ENCODE measurements at regions not wholly inside any gene's neighbourhood (a gene's known extent, or its start where the extent isn't known, plus 50 kb on each side); places are given as distances from the start of the nearest gene placed in this dataset.

DNA sequence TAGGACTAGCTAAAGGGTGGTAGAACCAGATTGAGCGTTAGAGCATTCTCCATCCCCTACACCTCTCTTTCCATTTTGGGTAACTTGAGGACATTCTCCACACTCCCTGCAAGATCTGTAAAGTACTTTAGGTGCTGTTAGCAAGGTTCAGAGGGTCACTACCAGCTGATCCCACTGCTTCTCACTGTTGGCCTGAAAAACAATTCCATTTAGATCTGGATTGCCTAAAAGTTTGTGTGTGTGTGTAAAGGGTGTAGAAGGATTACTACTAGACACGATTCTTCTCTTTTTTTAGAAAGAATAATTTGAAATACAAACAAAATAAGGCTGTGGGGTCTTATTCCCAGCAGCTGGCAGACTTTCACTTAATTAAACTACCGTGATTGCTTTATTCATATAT lies 95.1 kb upstream of the TMEM178A start:
- TF ChIP-seq, protein P1, sequence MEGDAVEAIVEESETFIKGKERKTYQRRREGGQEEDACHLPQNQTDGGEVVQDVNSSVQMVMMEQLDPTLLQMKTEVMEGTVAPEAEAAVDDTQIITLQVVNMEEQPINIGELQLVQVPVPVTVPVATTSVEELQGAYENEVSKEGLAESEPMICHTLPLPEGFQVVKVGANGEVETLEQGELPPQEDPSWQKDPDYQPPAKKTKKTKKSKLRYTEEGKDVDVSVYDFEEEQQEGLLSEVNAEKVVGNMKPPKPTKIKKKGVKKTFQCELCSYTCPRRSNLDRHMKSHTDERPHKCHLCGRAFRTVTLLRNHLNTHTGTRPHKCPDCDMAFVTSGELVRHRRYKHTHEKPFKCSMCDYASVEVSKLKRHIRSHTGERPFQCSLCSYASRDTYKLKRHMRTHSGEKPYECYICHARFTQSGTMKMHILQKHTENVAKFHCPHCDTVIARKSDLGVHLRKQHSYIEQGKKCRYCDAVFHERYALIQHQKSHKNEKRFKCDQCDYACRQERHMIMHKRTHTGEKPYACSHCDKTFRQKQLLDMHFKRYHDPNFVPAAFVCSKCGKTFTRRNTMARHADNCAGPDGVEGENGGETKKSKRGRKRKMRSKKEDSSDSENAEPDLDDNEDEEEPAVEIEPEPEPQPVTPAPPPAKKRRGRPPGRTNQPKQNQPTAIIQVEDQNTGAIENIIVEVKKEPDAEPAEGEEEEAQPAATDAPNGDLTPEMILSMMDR (IDR thresholded peaks at IDR 0.05 in 2 of 3, conservative IDR thresholded peaks at IDR 0.05 in 1 of 3; ENCODE audit: control insufficient read depth in 2 of 3, extremely low read depth in 1 of 3, insufficient read depth in 1 of 3, low read depth in 3 of 3, low read length in 3 of 3), result no peak
- TF ChIP-seq PAX5 (IDR thresholded peaks at IDR 0.05; ENCODE audit: borderline replicate concordance, low read depth, low read length) (no peak), TAF1 (IDR thresholded peaks at IDR 0.05; ENCODE audit: borderline replicate concordance, low read depth, low read length) (no peak), NR2F1 (conservative IDR thresholded peaks at IDR 0.05) (no peak)
